CD4-positive, alpha-beta memory T cell (primary cell): ENCODE measurements at regions not wholly inside any gene's neighbourhood (a gene's known extent, or its start where the extent isn't known, plus 50 kb on each side); places are given as distances from the start of the nearest gene placed in this dataset.

Experiments used
- CTCF ChIA-PET: fragments of 350-600 bp; sonication (Branson Sonifier 250); formaldehyde crosslinking; loops from one replicate; lab custom pipeline; 2021; ENCODE audit warnings: inconsistent platforms; ENCODE audit not compliant: partially characterized antibody; lab: Charles Lee
- POLR2A ChIA-PET: fragments of 350-600 bp; sonication (Branson Sonifier 250); formaldehyde crosslinking; loops from one replicate; lab custom pipeline; 2021; ENCODE audit not compliant: partially characterized antibody; lab: Charles Lee
- DNase-seq, 5 donors: peaks; one replicate each; pipeline versions ENCODE4 v3.0.0 to v3.0.0-alpha.2; 2020 to 2022; ENCODE audit warnings: mixed read lengths in 1 of 5
- H3K27ac ChIP-seq: one replicate; pipeline ENCODE4 v1.7.0; 2013; ENCODE audit warnings: low read depth, low read length
- H3K27me3 ChIP-seq: 2 replicates; pipeline ENCODE4 v1.7.0; 2013; ENCODE audit warnings: mild to moderate bottlenecking, low read length, moderate library complexity; ENCODE audit not compliant: insufficient read depth
- H3K36me3 ChIP-seq: 2 replicates; pipeline ENCODE4 v1.7.0; 2013; ENCODE audit warnings: mild to moderate bottlenecking, low read length, moderate library complexity; ENCODE audit not compliant: insufficient read depth
- H3K4me1 ChIP-seq: 2 replicates; pipeline ENCODE4 v1.7.0; 2013; ENCODE audit warnings: mild to moderate bottlenecking, low read length, moderate library complexity; ENCODE audit not compliant: insufficient read depth
- H3K4me3 ChIP-seq, 2 donors: one replicate each; pipeline ENCODE4 v1.7.0; 2013; ENCODE audit warnings: low read length in 2 of 2, mild to moderate bottlenecking in 1 of 2
- H3K9me3 ChIP-seq, 2 donors: one replicate each; pipeline ENCODE4 v1.7.0; 2013; ENCODE audit warnings: low read length in 2 of 2, control low read depth in 1 of 2; ENCODE audit not compliant: control insufficient read depth in 1 of 2
- H3K27ac Mint-ChIP-seq, 7 donors: one replicate each; pipeline ENCODE4 v1.8.0; 2020 to 2021; ENCODE audit warnings: mixed read lengths in 7 of 7, mild to moderate bottlenecking in 6 of 7, inconsistent platforms in 3 of 7, moderate library complexity in 3 of 7
- H3K27me3 Mint-ChIP-seq, 2 donors: one replicate each; pipeline ENCODE4 v1.8.0; 2020 to 2021; ENCODE audit warnings: mixed read lengths in 2 of 2
- H3K36me3 Mint-ChIP-seq, 2 donors: one replicate each; pipeline ENCODE4 v1.8.0; 2020 to 2021; ENCODE audit warnings: mixed read lengths in 2 of 2, inconsistent platforms in 1 of 2, mild to moderate bottlenecking in 1 of 2
- H3K4me1 Mint-ChIP-seq, 4 donors: one replicate each; pipeline ENCODE4 v1.8.0; 2020 to 2021; ENCODE audit warnings: mixed read lengths in 4 of 4, mild to moderate bottlenecking in 1 of 4
- H3K4me3 Mint-ChIP-seq, 8 donors: one replicate each; pipeline ENCODE4 v1.8.0; 2020 to 2021; ENCODE audit warnings: mixed read lengths in 8 of 8, mild to moderate bottlenecking in 7 of 8, moderate library complexity in 6 of 8, inconsistent platforms in 3 of 8
- H3K9me3 Mint-ChIP-seq, 8 donors: one replicate each; pipeline ENCODE4 v1.8.0; 2020 to 2021; ENCODE audit warnings: mixed read lengths in 8 of 8, mild to moderate bottlenecking in 5 of 8, inconsistent platforms in 3 of 8, moderate library complexity in 1 of 8
- intact Hi-C: fragments of 100-400 bp; cut with micrococcal nuclease; formaldehyde crosslinking; loops from one replicate; pipeline ENCODE4 v1.15.1; 2023

- no peaks in the 10 kb centered on the region for H3K27me3 ChIP-seq
- Mint-ChIP-seq H3K36me3 (no peaks in the 10 kb centered on the region), H3K27ac (no peak overlapping the region), H3K4me3 (no peak overlapping the region), H3K27me3 (no peaks in the 10 kb centered on the region), H3K9me3 (peaks cover 0 to 4% (median 2%) of the 10 kb centered on the region in 8 donors), H3K4me1 (no peaks in the 10 kb centered on the region)
- H3K27ac ChIP-seq = no peak overlapping the region
- ChIA-PET CTCF (interaction anchor here (0.7 kb wide), 1 partner anchor 30 kb away, joined by 3 read pairs; no protein-coding TSS in a partner anchor), POLR2A (no interaction called here)
- intact Hi-C loops = no loop called here
- no peak for DNase-seq
- H3K9me3 ChIP-seq = no peaks in the 10 kb centered on the region
- no peaks in the 10 kb centered on the region for H3K36me3 ChIP-seq
- no peak overlapping the region for H3K4me3 ChIP-seq
- H3K4me1 ChIP-seq = no peaks in the 10 kb centered on the region
These were observed 632.7 kb downstream of the RAPGEF2 start for GRCh38 chr4:159735281-159736207.

GRCh38 chr4:159736411-159736810, 633.5 kb downstream of the RAPGEF2 start:
- Histone ChIP-seq H3K27me3 (no peaks in the 10 kb centered on the region), H3K27ac (no peak overlapping the region), H3K9me3 (no peaks in the 10 kb centered on the region), H3K36me3 (no peaks in the 10 kb centered on the region), H3K4me3 (no peak overlapping the region), H3K4me1 (no peaks in the 10 kb centered on the region)
- Mint-ChIP-seq H3K27ac (no peak overlapping the region), H3K27me3 (no peaks in the 10 kb centered on the region), H3K36me3 (no peaks in the 10 kb centered on the region), H3K4me1 (no peaks in the 10 kb centered on the region), H3K4me3 (no peak overlapping the region), H3K9me3 (peaks cover 0 to 3% (median 1%) of the 10 kb centered on the region in 8 donors)
- no peak for DNase-seq
- intact Hi-C loops = no loop called here
- CTCF ChIA-PET = no interaction called here
- POLR2A ChIA-PET = no interaction called here

- H3K9me3 Mint-ChIP-seq = peaks cover 0 to 6% (median 1%) of the 10 kb centered on the region in 8 donors
- no peak overlapping the region for H3K27ac ChIP-seq
- H3K4me1 Mint-ChIP-seq = no peaks in the 10 kb centered on the region
- H3K27me3 Mint-ChIP-seq = no peaks in the 10 kb centered on the region
- H3K4me3 ChIP-seq = no peak overlapping the region
- H3K36me3 ChIP-seq = no peaks in the 10 kb centered on the region
- no peaks in the 10 kb centered on the region for H3K9me3 ChIP-seq
- no peaks in the 10 kb centered on the region for H3K4me1 ChIP-seq
- no peak for DNase-seq
- H3K36me3 Mint-ChIP-seq = no peaks in the 10 kb centered on the region
- H3K27me3 ChIP-seq = no peaks in the 10 kb centered on the region
- no peak overlapping the region for H3K4me3 Mint-ChIP-seq
- no peak overlapping the region for H3K27ac Mint-ChIP-seq
- ChIA-PET POLR2A (no interaction called here), CTCF (no interaction called here)
- intact Hi-C loops = no loop called here
These were observed 641.1 kb downstream of the RAPGEF2 start for GRCh38 chr4:159743971-159744370.

GRCh38 chr4:159747983-159748382, 645.1 kb downstream of the RAPGEF2 start:
- no peak for DNase-seq
- CTCF ChIA-PET = interaction anchor here (1.9 kb wide), 1 partner anchor 10 kb away, joined by 4 read pairs; no protein-coding TSS in a partner anchor
- no peaks in the 10 kb centered on the region for H3K27me3 ChIP-seq
- no peak overlapping the region for H3K4me3 ChIP-seq
- Mint-ChIP-seq H3K4me1 (no peaks in the 10 kb centered on the region), H3K4me3 (no peak overlapping the region), H3K27me3 (no peaks in the 10 kb centered on the region), H3K36me3 (no peaks in the 10 kb centered on the region), H3K9me3 (peaks cover 0 to 12% (median 3%) of the 10 kb centered on the region in 8 donors), H3K27ac (no peak overlapping the region)
- H3K36me3 ChIP-seq = no peaks in the 10 kb centered on the region
- intact Hi-C loops = no loop called here
- POLR2A ChIA-PET = no interaction called here
- no peaks in the 10 kb centered on the region for H3K9me3 ChIP-seq
- no peak overlapping the region for H3K27ac ChIP-seq
- H3K4me1 ChIP-seq = no peaks in the 10 kb centered on the region

- H3K4me1 ChIP-seq = no peaks in the 10 kb centered on the region
- Mint-ChIP-seq H3K4me1 (no peaks in the 10 kb centered on the region), H3K4me3 (no peak overlapping the region), H3K9me3 (peaks cover 0 to 16% (median 3%) of the 10 kb centered on the region in 8 donors), H3K27me3 (no peaks in the 10 kb centered on the region), H3K36me3 (no peaks in the 10 kb centered on the region), H3K27ac (no peak overlapping the region)
- no peaks in the 10 kb centered on the region for H3K9me3 ChIP-seq
- ChIA-PET POLR2A (no interaction called here), CTCF (no interaction called here)
- DNase-seq = no peak
- H3K27me3 ChIP-seq = no peaks in the 10 kb centered on the region
- intact Hi-C loops = no loop called here
- no peak overlapping the region for H3K4me3 ChIP-seq
- H3K27ac ChIP-seq = no peak overlapping the region
- no peaks in the 10 kb centered on the region for H3K36me3 ChIP-seq
These were observed 646.1 kb downstream of the RAPGEF2 start for GRCh38 chr4:159748834-159749444.

- Mint-ChIP-seq H3K27me3 (no peaks in the 10 kb centered on the region), H3K36me3 (no peaks in the 10 kb centered on the region), H3K4me1 (no peaks in the 10 kb centered on the region), H3K27ac (no peak overlapping the region), H3K4me3 (no peak overlapping the region), H3K9me3 (peaks cover 4 to 19% (median 9%) of the 10 kb centered on the region in 8 donors)
- POLR2A ChIA-PET = no interaction called here
- Histone ChIP-seq H3K27me3 (no peaks in the 10 kb centered on the region), H3K36me3 (no peaks in the 10 kb centered on the region), H3K4me1 (no peaks in the 10 kb centered on the region), H3K9me3 (no peaks in the 10 kb centered on the region), H3K4me3 (no peak overlapping the region), H3K27ac (no peak overlapping the region)
- DNase-seq = no peak
- CTCF ChIA-PET = interaction anchor here (2.0 kb wide), 1 partner anchor 10 kb away, joined by 4 read pairs; no protein-coding TSS in a partner anchor
- intact Hi-C loops = no loop called here
These were observed 654.6 kb downstream of the RAPGEF2 start for GRCh38 chr4:159757499-159757898.

GRCh38 chr4:159758061-159758460, 655.2 kb downstream of the RAPGEF2 start:
- DNase-seq = no peak
- H3K9me3 Mint-ChIP-seq = peaks cover 4 to 17% (median 9%) of the 10 kb centered on the region in 8 donors
- no peaks in the 10 kb centered on the region for H3K36me3 ChIP-seq
- H3K4me3 ChIP-seq = no peak overlapping the region
- ChIA-PET POLR2A (no interaction called here), CTCF (interaction anchor here (2.0 kb wide), 1 partner anchor 11 kb away, joined by 4 read pairs; no protein-coding TSS in a partner anchor)
- no peaks in the 10 kb centered on the region for H3K4me1 ChIP-seq
- intact Hi-C loops = no loop called here
- no peaks in the 10 kb centered on the region for H3K4me1 Mint-ChIP-seq
- no peak overlapping the region for H3K27ac Mint-ChIP-seq
- H3K27ac ChIP-seq = no peak overlapping the region
- H3K27me3 ChIP-seq = no peaks in the 10 kb centered on the region
- H3K4me3 Mint-ChIP-seq = no peak overlapping the region
- no peaks in the 10 kb centered on the region for H3K9me3 ChIP-seq
- H3K27me3 Mint-ChIP-seq = no peaks in the 10 kb centered on the region
- H3K36me3 Mint-ChIP-seq = no peaks in the 10 kb centered on the region
